ENCODE measurements at regions not wholly inside any gene's neighbourhood (a gene's known extent, or its start where the extent isn't known, plus 50 kb on each side); places are given as distances from the start of the nearest gene placed in this dataset.

GRCh38 chr3:13145131-13145825 is 72.0 kb upstream of the IQSEC1 start:
- no peak overlapping the region for H3K56ac ChIP-seq (ENCODE audit: extremely low read depth, insufficient read depth, low read length)
- H3K9me3 ChIP-seq (ENCODE audit: control insufficient read depth, insufficient read depth, low read length): no peaks in the 10 kb centered on the region
- H4K5ac ChIP-seq (ENCODE audit: low read depth, low read length): no peak overlapping the region
- H2AK5ac ChIP-seq (ENCODE audit: low read depth, low read length): no peak overlapping the region
- no peak overlapping the region for H3K23ac ChIP-seq (ENCODE audit: low read depth, low read length)
- no peak overlapping the region for H2AFZ ChIP-seq (replicated peaks; ENCODE audit: low read length, poor library complexity)
- ChIA-PET CTCF (no interaction called here), POLR2A (ENCODE audit: unreplicated experiment) (no interaction called here)
- no TSS peak for BruUV-seq (replicated peaks)
- no peaks in the 10 kb centered on the region for H3K79me1 ChIP-seq (ENCODE audit: low read depth in 1 of 2, low read length in 2 of 2)
- no peaks in the 10 kb centered on the region for H3K9me1 ChIP-seq (ENCODE audit: insufficient read depth, low read length)
- no peak overlapping the region for H3K27ac ChIP-seq (ENCODE audit: insufficient read depth, low read length)
- H3K27me3 ChIP-seq (ENCODE audit: control insufficient read depth, insufficient read depth, low read length): peaks cover 10% of the 10 kb centered on the region; the same call in 1 of the 2 replicates
- intact Hi-C loops (cut with micrococcal nuclease): no loop called here
- H3K9ac ChIP-seq (ENCODE audit: low read depth, low read length): no peak overlapping the region
- dilution Hi-C loops (cut with HindIII; ENCODE audit: low sequenced_read_pairs, unreplicated experiment): no loop called here
- in situ Hi-C loops (cut with MboI; ENCODE audit: low sequenced_read_pairs): no loop called here
- no peak overlapping the region for H3K4ac ChIP-seq (ENCODE audit: low read depth, low read length)
- no peak for DNase-seq
- WGBS, 2 experiments (ENCODE audit: extremely low coverage in 2 of 2, insufficient read length in 1 of 2): 63% methylated on average over 2 of the region's 14 CpGs; no CpG with 5 or more reads in 1 of the 2 experiments
- H2BK20ac ChIP-seq (ENCODE audit: low read depth, low read length): no peak overlapping the region
- no peak overlapping the region for H2BK5ac ChIP-seq (ENCODE audit: low read depth, low read length, poor library complexity, severe bottlenecking)
- no peak overlapping the region for H2AK9ac ChIP-seq (replicated peaks; ENCODE audit: low read depth, low read length, poor library complexity)
- H4K91ac ChIP-seq (ENCODE audit: insufficient read depth, low read depth, low read length): no peak overlapping the region
- H3K4me2 ChIP-seq (ENCODE audit: low read depth, low read length): no peak overlapping the region
- no peaks in the 10 kb centered on the region for H3K4me1 ChIP-seq (ENCODE audit: control insufficient read depth, insufficient read depth, low read length)
- H4K8ac ChIP-seq (ENCODE audit: low read depth in 2 of 2, low read length in 2 of 2): no peak overlapping the region
- no peak for ATAC-seq (ENCODE audit: low read depth)
- H3K4me3 ChIP-seq (ENCODE audit: insufficient read depth, low read depth, low read length): no peak overlapping the region
- no peaks in the 10 kb centered on the region for H4K20me1 ChIP-seq (ENCODE audit: insufficient read depth, low read length)
- TF ChIP-seq SMC3 (IDR thresholded peaks at IDR 0.05; ENCODE audit: low read depth, low read length) (no peak), MXI1 (IDR thresholded peaks at IDR 0.05; ENCODE audit: borderline replicate concordance, low read depth, low read length) (no peak), CHD1 (IDR thresholded peaks at IDR 0.05; ENCODE audit: low read depth, low read length) (no peak), POLR2A (IDR thresholded peaks at IDR 0.05; ENCODE audit: low read depth, low read length) (no peak), RFX5 (IDR thresholded peaks at IDR 0.05; ENCODE audit: low read depth, low read length) (no peak), NFE2L2 (IDR thresholded peaks at IDR 0.05; ENCODE audit: low read depth, low read length) (no peak), MAZ (IDR thresholded peaks at IDR 0.05; ENCODE audit: borderline replicate concordance, low read depth, low read length) (no peak)
- H2BK15ac ChIP-seq (ENCODE audit: low read depth, low read length): no peak overlapping the region
- H3K14ac ChIP-seq (replicated peaks; ENCODE audit: low read depth, low read length): no peak overlapping the region
- H2BK120ac ChIP-seq (ENCODE audit: low read depth, low read length): no peak overlapping the region
- no peaks in the 10 kb centered on the region for H3K36me3 ChIP-seq (ENCODE audit: control insufficient read depth, insufficient read depth, low read length)
- no peak overlapping the region for H3K18ac ChIP-seq (ENCODE audit: low read depth, low read length)
